PC-9 (cell line): ENCODE measurements at regions not wholly inside any gene's neighbourhood (a gene's known extent, or its start where the extent isn't known, plus 50 kb on each side); places are given as distances from the start of the nearest gene placed in this dataset.

ENCODE experiments used
- EZH2 ChIP-seq: fragments of 200-600 bp; sonication (generic); IDR thresholded peaks from 2 replicates; pipeline ENCODE4 v1.8.0; 2017; ENCODE audit warnings: antibody characterized with exemption, low read depth
- TF ChIP-seq, protein P1 (sequence below): fragments of 200-600 bp; sonication (generic); conservative IDR thresholded peaks from 2 replicates; pipeline ENCODE4 v1.6.1; 2017; ENCODE audit warnings: mixed run types, antibody characterized with exemption, mild to moderate bottlenecking, moderate library complexity

DNA sequence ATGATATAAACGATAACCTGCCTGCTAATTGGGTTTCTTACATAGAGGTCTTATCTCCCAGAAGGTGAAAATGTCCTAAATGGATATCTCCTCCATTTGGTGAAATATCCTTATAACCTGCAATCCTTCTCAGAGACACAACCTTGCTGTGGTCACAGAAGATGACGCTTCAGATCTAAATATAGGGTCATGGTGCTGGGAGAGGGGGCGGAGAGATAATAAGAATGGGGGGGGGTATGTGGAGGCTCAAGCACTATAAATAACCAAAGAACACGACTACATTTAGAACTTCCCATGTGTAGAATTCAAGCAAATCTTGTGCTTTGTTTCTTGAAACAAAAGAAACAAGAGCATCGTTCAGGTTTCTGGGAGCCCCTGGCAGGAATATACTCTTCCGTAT lies 260.6 kb upstream of the ESRRG start:
- TF ChIP-seq, protein P1, sequence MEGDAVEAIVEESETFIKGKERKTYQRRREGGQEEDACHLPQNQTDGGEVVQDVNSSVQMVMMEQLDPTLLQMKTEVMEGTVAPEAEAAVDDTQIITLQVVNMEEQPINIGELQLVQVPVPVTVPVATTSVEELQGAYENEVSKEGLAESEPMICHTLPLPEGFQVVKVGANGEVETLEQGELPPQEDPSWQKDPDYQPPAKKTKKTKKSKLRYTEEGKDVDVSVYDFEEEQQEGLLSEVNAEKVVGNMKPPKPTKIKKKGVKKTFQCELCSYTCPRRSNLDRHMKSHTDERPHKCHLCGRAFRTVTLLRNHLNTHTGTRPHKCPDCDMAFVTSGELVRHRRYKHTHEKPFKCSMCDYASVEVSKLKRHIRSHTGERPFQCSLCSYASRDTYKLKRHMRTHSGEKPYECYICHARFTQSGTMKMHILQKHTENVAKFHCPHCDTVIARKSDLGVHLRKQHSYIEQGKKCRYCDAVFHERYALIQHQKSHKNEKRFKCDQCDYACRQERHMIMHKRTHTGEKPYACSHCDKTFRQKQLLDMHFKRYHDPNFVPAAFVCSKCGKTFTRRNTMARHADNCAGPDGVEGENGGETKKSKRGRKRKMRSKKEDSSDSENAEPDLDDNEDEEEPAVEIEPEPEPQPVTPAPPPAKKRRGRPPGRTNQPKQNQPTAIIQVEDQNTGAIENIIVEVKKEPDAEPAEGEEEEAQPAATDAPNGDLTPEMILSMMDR = no peak
- TF ChIP-seq EZH2 = no peak
